ENCODE measurements at regions not wholly inside any gene's neighbourhood (a gene's known extent, or its start where the extent isn't known, plus 50 kb on each side); places are given as distances from the start of the nearest gene placed in this dataset.
A peak's percentile ranks its signal among the peaks of the same experiment; 100 is the strongest.

DNA sequence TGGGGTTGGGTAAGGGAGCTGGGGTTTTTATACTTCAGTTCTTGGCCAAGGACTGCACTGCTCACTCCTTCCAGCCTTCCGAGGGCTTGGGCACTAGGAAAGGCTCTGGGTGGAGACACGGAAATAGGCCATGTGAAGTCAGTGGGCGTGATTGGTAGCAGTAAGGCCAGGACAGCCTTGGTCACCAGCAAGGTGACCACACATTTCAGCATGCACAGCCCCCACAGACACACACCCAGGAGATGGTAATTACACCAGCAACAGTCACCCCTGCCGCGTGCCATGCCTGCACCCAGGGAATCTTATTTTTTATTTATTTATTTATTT is 252.5 kb downstream of the SEC14L1 start:
- no peak for TF ChIP-seq ZFX (IDR thresholded peaks at IDR 0.05)
- TF ChIP-seq, protein P1, sequence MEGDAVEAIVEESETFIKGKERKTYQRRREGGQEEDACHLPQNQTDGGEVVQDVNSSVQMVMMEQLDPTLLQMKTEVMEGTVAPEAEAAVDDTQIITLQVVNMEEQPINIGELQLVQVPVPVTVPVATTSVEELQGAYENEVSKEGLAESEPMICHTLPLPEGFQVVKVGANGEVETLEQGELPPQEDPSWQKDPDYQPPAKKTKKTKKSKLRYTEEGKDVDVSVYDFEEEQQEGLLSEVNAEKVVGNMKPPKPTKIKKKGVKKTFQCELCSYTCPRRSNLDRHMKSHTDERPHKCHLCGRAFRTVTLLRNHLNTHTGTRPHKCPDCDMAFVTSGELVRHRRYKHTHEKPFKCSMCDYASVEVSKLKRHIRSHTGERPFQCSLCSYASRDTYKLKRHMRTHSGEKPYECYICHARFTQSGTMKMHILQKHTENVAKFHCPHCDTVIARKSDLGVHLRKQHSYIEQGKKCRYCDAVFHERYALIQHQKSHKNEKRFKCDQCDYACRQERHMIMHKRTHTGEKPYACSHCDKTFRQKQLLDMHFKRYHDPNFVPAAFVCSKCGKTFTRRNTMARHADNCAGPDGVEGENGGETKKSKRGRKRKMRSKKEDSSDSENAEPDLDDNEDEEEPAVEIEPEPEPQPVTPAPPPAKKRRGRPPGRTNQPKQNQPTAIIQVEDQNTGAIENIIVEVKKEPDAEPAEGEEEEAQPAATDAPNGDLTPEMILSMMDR (conservative IDR thresholded peaks at IDR 0.05), result no peak
- H3K27ac ChIP-seq, result no peak overlapping the region

DNA sequence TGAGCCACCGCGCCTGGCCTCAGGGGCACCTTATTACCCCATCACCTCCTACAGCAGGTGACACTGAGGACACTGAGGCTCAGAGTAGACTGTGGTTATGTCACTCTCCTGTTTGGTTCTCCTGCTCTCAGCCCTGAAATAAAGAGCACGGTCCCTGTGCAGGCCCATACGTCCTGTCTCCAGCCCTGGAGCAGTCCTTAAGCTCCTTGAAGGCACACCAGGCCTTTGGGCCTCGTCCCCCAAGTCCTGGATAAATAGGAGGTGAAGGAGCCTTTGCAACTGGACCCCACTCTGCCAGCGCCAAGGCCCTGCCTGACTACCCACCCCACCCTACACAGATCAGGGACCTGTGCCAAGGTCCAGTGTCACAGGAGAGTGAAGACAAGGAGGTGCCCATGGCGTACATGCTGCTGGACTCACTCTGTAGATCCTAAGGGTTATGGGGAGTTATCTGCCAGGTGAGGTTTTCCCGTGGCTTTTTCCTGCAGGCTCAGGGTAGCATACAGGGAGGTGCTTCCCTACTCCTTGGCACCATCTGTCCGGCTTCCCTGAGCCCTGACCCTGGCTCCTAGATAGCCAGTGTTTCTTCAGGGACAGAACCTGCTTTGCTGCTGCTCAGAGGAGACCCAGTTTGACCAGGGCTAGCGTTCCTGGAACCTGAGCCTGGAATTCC is 253.2 kb downstream of the SEC14L1 start:
- peak overlapping the region; percentile 22 for H3K27ac ChIP-seq
- TF ChIP-seq ZFX (IDR thresholded peaks at IDR 0.05), result no peak
- TF ChIP-seq, protein P1 (conservative IDR thresholded peaks at IDR 0.05), result no peak

DNA sequence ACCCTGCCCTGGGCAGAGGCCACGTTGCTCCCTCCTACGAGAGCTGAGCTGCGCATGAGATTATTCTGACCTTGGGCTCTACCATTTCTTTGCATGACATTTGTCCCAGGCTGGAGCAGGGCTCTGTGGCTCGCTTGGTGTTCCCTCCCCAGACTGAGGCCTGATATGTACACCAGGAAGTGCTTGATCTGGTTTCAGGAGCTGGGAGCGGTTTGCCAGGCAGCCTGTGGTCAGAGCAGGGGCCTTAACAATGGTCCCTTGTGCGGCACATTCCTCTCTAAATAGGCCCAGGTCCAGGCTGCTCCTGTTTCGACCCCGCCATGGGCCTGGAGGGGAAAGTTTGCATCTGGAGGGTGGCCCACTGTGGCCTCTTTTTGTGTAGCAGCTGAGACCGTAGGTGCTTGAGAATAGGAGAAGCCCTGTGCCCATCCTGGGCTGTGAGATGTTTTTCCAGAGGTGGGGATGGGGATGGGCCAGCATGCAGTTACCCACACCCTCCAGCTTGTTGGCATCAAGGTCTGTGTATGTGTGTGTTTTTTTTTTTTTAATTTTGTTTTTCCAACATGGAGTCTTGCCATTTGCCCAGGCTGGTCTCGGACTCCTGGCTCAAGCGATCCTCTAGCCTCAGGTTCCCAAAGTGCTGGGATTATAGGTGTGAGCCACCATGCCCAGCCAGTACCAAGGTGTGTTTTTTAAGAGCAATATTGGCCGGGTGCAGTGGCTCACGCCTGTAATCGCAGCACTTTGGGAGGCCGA is 253.9 kb downstream of the SEC14L1 start:
- peak overlapping the region; percentile 22 for H3K27ac ChIP-seq
- no peak for TF ChIP-seq ZFX (IDR thresholded peaks at IDR 0.05)
- TF ChIP-seq, protein P1 (conservative IDR thresholded peaks at IDR 0.05), result no peak

DNA sequence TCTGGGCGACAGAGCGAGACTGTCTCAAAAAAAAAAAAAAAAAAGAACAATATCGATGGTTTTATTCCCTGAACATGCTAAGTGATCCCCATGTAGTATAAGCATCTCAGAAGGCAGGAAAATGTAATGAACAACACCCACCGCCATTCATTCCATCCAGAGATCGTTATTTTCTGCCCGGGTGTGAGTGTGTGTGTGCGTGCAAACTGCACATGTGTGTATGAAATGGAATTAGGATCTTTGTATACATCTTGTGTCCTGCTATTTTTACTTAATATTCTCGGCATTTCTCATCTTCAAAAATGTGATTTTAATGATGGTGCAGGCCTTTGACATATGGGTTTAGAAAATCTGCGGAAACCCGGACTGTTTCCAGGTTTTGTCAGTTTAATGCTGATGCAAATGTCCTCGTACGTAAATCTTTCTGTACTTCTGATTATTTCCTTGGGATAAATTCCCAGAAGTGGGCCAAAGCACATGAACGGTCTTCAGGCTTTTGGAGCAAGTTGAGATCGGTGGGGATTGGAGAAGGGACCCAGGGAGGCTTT is 254.8 kb downstream of the SEC14L1 start:
- TF ChIP-seq ZFX (IDR thresholded peaks at IDR 0.05), result no peak
- TF ChIP-seq, protein P1 (conservative IDR thresholded peaks at IDR 0.05), result no peak
- H3K27ac ChIP-seq, result no peak overlapping the region

DNA sequence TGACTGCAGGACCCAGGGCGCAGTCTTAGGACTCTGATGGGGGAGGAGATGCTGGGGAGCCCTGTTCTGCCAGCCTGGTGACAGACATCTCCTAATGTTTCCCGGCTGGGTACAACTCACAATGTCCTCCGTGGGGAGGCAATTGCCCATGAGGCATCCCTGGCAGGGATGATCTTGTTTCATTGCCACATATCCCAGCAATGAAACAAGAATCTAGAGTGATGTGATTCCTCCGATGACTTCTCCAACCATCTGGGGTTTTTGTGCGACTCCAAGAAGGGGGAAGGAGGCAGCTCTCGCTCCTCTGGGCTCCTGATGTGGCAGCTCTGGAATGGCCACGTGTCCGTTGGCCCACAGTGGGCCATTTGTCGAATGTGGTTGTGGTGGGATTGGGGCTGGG is 255.8 kb downstream of the SEC14L1 start:
- no peak overlapping the region for H3K27ac ChIP-seq
- no peak for TF ChIP-seq ZFX (IDR thresholded peaks at IDR 0.05)
- TF ChIP-seq, protein P1 (conservative IDR thresholded peaks at IDR 0.05), result no peak

DNA sequence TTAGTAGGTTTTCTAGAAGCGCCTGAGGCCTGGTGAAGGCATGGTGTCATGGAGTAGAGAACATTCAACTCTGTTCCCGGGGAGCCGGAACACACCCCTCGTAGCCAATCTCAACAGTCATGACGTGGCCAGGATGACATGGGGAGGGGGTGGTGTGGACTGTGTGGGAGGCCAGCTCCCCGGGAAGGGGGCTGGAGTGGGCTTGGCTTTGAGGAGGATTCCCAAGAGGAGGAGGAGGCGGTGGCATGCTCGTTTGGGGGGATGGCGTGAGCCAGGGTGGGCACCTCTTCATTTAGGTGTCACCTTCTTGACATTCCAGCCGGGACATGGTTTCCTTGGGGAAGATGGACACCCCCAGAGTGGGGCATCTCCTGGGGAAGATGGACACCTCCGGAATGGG is 257.5 kb downstream of the SEC14L1 start:
- H3K27ac ChIP-seq, result no peak overlapping the region
- TF ChIP-seq, protein P1 (conservative IDR thresholded peaks at IDR 0.05), result no peak
- no peak for TF ChIP-seq ZFX (IDR thresholded peaks at IDR 0.05)

DNA sequence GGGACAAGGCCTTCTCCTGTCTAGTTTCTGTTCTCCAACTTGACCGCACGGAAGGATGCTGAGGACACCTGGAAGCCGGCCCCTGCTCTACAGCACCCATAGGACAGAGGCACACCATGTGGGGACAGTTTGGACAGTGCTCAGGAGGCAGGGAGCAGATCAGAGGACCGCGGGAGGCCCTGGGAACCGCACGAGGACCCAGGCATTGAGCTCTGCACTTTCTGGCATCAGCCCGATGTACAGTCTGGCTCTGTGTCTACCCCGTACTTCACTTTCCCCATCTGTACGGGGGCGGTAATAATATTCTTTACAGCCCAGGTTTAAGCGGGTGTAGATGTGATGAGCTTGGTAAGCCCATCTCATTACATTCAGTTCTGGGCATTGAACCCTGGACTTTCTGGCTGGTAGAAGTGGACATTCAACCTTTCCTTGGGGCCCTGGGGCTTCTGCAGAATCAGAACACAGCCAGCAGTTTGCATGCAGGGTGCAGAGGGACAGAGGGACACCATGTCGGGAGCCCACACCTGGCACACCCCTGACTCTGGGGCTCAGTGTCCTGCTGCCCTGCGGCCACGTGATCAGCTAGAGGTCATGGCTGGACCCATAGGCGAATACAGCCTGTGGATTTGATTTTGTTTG is 258.7 kb downstream of the SEC14L1 start:
- TF ChIP-seq, protein P1 (conservative IDR thresholded peaks at IDR 0.05), result no peak
- no peak for TF ChIP-seq ZFX (IDR thresholded peaks at IDR 0.05)
- no peak overlapping the region for H3K27ac ChIP-seq

All from C4-2B (cell line).